Astrocyte (in vitro differentiated cells and primary cell): ENCODE measurements at regions not wholly inside any gene's neighbourhood (a gene's known extent, or its start where the extent isn't known, plus 50 kb on each side); places are given as distances from the start of the nearest gene placed in this dataset.
"Not testable (repeated sequence)": the region's sequence is repeated elsewhere in the genome, so short reads cannot be mapped to it uniquely, and the experiment has no call there.

Experiments used
- DNase-seq: peaks from one replicate; pipeline ENCODE4 v3.0.0-alpha.2; 2010; ENCODE audit warnings: low read depth
- FAIRE-seq: peaks from 2 replicates; lab custom pipeline; 2011; peaks lifted over from hg19 to GRCh38; lab: Jason Lieb, UNC
- H2AFZ ChIP-seq: 2 replicates; pipeline ENCODE4 v1.6.0; 2012; ENCODE audit warnings: low read depth, low read length, inconsistent platforms
- H3K27ac ChIP-seq: 2 replicates; pipeline ENCODE4 v1.5.1; 2011; ENCODE audit warnings: low read depth, low read length, inconsistent platforms
- H3K27me3 ChIP-seq: 2 replicates; pipeline ENCODE4 v1.6.0; 2011; ENCODE audit warnings: low read length, inconsistent platforms; ENCODE audit not compliant: insufficient read depth
- H3K36me3 ChIP-seq: 2 replicates; pipeline ENCODE4 v1.5.1; 2011; ENCODE audit warnings: low read length, inconsistent platforms; ENCODE audit not compliant: insufficient read depth
- H3K4me1 ChIP-seq: 2 replicates; pipeline ENCODE4 v1.5.1; 2011; ENCODE audit warnings: low read length, inconsistent platforms; ENCODE audit not compliant: insufficient read depth
- H3K4me2 ChIP-seq: 2 replicates; pipeline ENCODE4 v1.6.0; 2012; ENCODE audit warnings: low read length, inconsistent platforms
- H3K4me3 ChIP-seq: 2 replicates; pipeline ENCODE4 v1.5.1; 2011; ENCODE audit warnings: low read depth, mild to moderate bottlenecking, low read length, inconsistent platforms; ENCODE audit not compliant: insufficient read depth
- H3K79me2 ChIP-seq: 2 replicates; pipeline ENCODE4 v1.6.0; 2012; ENCODE audit warnings: mild to moderate bottlenecking, low read length, inconsistent platforms; ENCODE audit not compliant: insufficient read depth
- H3K9ac ChIP-seq: 2 replicates; pipeline ENCODE4 v1.6.0; 2012; ENCODE audit warnings: mild to moderate bottlenecking, low read length, inconsistent platforms
- H3K9me3 ChIP-seq: 2 replicates; pipeline ENCODE4 v1.5.1; 2012; ENCODE audit warnings: low read depth, mild to moderate bottlenecking, low read length, inconsistent platforms; ENCODE audit not compliant: insufficient read depth
- H4K20me1 ChIP-seq: 2 replicates; pipeline ENCODE4 v1.6.0; 2012; ENCODE audit warnings: low read length, inconsistent platforms; ENCODE audit not compliant: insufficient read depth
- H3K27ac Mint-ChIP-seq: one replicate; pipeline ENCODE4 v1.8.0; 2021; ENCODE audit warnings: mild to moderate bottlenecking, mixed read lengths; ENCODE audit not compliant: unreplicated experiment
- H3K27me3 Mint-ChIP-seq: one replicate; pipeline ENCODE4 v1.8.0; 2021; ENCODE audit warnings: low read depth, mixed read lengths; ENCODE audit not compliant: unreplicated experiment
- H3K36me3 Mint-ChIP-seq: one replicate; pipeline ENCODE4 v1.8.0; 2021; ENCODE audit warnings: low read depth, mixed read lengths; ENCODE audit not compliant: unreplicated experiment
- H3K4me1 Mint-ChIP-seq: one replicate; pipeline ENCODE4 v1.8.0; 2021; ENCODE audit warnings: low read depth, mixed read lengths; ENCODE audit not compliant: unreplicated experiment
- H3K4me3 Mint-ChIP-seq: one replicate; pipeline ENCODE4 v1.8.0; 2021; ENCODE audit warnings: mild to moderate bottlenecking, moderate library complexity, mixed read lengths; ENCODE audit not compliant: unreplicated experiment
- H3K9me3 Mint-ChIP-seq: one replicate; pipeline ENCODE4 v1.8.0; 2021; ENCODE audit warnings: mild to moderate bottlenecking, mixed read lengths; ENCODE audit not compliant: unreplicated experiment
- CTCF ChIP-seq: IDR thresholded peaks from 2 replicates; pipeline ENCODE4 v1.5.1; 2011; ENCODE audit warnings: low read depth, mild to moderate bottlenecking, inconsistent platforms, low read length, moderate library complexity; ENCODE audit not compliant: insufficient read depth
- EZH2 ChIP-seq: IDR thresholded peaks from 2 replicates; pipeline ENCODE4 v1.6.1; 2012; ENCODE audit warnings: mild to moderate bottlenecking, low read length, inconsistent platforms; ENCODE audit not compliant: insufficient read depth

- Histone ChIP-seq H3K9ac (no peak overlapping the region), H3K4me1 (peaks cover 15% of the 10 kb centered on the region), H2AFZ (no peak overlapping the region), H3K27ac (no peak overlapping the region), H3K4me3 (no peak overlapping the region), H4K20me1 (no peaks in the 10 kb centered on the region), H3K36me3 (no peaks in the 10 kb centered on the region), H3K4me2 (no peak overlapping the region), H3K9me3 (no peaks in the 10 kb centered on the region), H3K27me3 (no peaks in the 10 kb centered on the region), H3K79me2 (no peaks in the 10 kb centered on the region)
- DNase-seq (no peak), FAIRE-seq (no peak)
- Mint-ChIP-seq H3K36me3 (no peaks in the 10 kb centered on the region), H3K27ac (no peak overlapping the region), H3K9me3 (no peaks in the 10 kb centered on the region), H3K27me3 (peaks cover 2% of the 10 kb centered on the region), H3K4me1 (peaks cover 17% of the 10 kb centered on the region), H3K4me3 (no peak overlapping the region)
- no peak for TF ChIP-seq CTCF
- TF ChIP-seq EZH2: no peak
These were observed 155.5 kb downstream of the MTX2 start for GRCh38 chr2:176424746-176425145.

- no peaks in the 10 kb centered on the region for H3K27me3 ChIP-seq
- no peak overlapping the region for H3K4me3 ChIP-seq
- Mint-ChIP-seq H3K4me1 (no peaks in the 10 kb centered on the region), H3K27ac (no peak overlapping the region), H3K9me3 (no peaks in the 10 kb centered on the region), H3K27me3 (peaks cover 2% of the 10 kb centered on the region), H3K36me3 (no peaks in the 10 kb centered on the region), H3K4me3 (no peak overlapping the region)
- no peak overlapping the region for H3K4me2 ChIP-seq
- H3K36me3 ChIP-seq: no peaks in the 10 kb centered on the region
- H3K9ac ChIP-seq: no peak overlapping the region
- H2AFZ ChIP-seq: no peak overlapping the region
- no peak for DNase-seq
- H3K4me1 ChIP-seq: no peaks in the 10 kb centered on the region
- H3K27ac ChIP-seq: no peak overlapping the region
- TF ChIP-seq CTCF: no peak
- TF ChIP-seq EZH2: no peak
- H4K20me1 ChIP-seq: no peaks in the 10 kb centered on the region
- H3K79me2 ChIP-seq: no peaks in the 10 kb centered on the region
- no peaks in the 10 kb centered on the region for H3K9me3 ChIP-seq
- FAIRE-seq: no peak
These were observed 158.3 kb downstream of the MTX2 start for GRCh38 chr2:176427549-176427948.

GRCh38 chr2:176428944-176429469 is 159.8 kb downstream of the MTX2 start:
- not testable (repeated sequence) for H3K4me1 Mint-ChIP-seq, H4K20me1 ChIP-seq

More at GRCh38 chr2:176428944-176429469, 159.8 kb downstream of the MTX2 start:
- not testable (repeated sequence) for H3K36me3 ChIP-seq, H3K4me3 Mint-ChIP-seq, H3K27ac ChIP-seq, H3K9me3 ChIP-seq, H3K27me3 ChIP-seq, H3K27me3 Mint-ChIP-seq, H3K9ac ChIP-seq, FAIRE-seq, H3K4me2 ChIP-seq, H3K27ac Mint-ChIP-seq, H3K79me2 ChIP-seq, H3K36me3 Mint-ChIP-seq, H3K9me3 Mint-ChIP-seq, H2AFZ ChIP-seq, H3K4me3 ChIP-seq, H3K4me1 ChIP-seq, DNase-seq
